ENCODE measurements at regions not wholly inside any gene's neighbourhood (a gene's known extent, or its start where the extent isn't known, plus 50 kb on each side); places are given as distances from the start of the nearest gene placed in this dataset.

DNA sequence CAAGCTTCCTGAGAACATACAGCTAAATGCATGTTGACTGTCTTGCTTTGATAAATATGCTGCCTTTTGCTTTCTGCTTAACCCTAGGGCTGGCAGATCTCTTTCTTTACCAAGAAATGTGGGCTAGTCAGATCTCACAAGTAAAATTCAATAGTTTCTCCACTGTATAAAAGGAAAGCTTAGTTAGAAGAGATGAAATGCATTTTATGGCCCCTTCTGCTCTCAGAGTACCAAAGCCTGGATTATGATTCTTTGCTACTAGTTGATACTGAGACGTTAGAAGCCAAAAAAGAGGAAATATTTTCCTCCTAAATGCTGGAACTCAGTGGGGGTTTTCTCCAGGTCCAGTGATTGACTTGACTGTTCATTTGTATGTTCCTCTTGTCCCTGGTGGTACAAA is 552.7 kb downstream of the SNAPC1 start:
- TF ChIP-seq POLR2A (IDR thresholded peaks at IDR 0.05; ENCODE audit: low read depth, low read length) (no peak), POLR2AphosphoS5 (IDR thresholded peaks at IDR 0.05; ENCODE audit: low read depth, low read length) (no peak), TAF1 (IDR thresholded peaks at IDR 0.05; ENCODE audit: low read depth, low read length) (no peak)

All from GM12891 (cell line).